ENCODE measurements at regions not wholly inside any gene's neighbourhood (a gene's known extent, or its start where the extent isn't known, plus 50 kb on each side); places are given as distances from the start of the nearest gene placed in this dataset.

- Histone ChIP-seq H3K27me3 (no peaks in the 10 kb centered on the region), H3K4me1 (no peaks in the 10 kb centered on the region), H3K9me3 (no peaks in the 10 kb centered on the region), H3K27ac (no peak overlapping the region), H3K36me3 (replicated peaks in 1 of 2; ENCODE audit: insufficient read depth in 1 of 2, low read depth in 2 of 2) (no peaks in the 10 kb centered on the region), H3K4me3 (no peak overlapping the region)
- intact Hi-C loops (cut with DNase I) = no loop called here
- TF ChIP-seq CTCF (IDR thresholded peaks at IDR 0.05) = no peak
- TF ChIP-seq POLR2A (IDR thresholded peaks at IDR 0.05) = no peak
- 68% methylated on average over 9 of the region's 9 CpGs for WGBS, 2 donors
- ATAC-seq (no peak), DNase-seq (no peak)
These were observed 109.2 kb downstream of the RRM1 start for GRCh38 chr11:4203603-4204360.

GRCh38 chr11:4202749-4203148 lies 108.2 kb downstream of the RRM1 start:
- TF ChIP-seq POLR2A (IDR thresholded peaks at IDR 0.05) = no peak
- TF ChIP-seq CTCF (IDR thresholded peaks at IDR 0.05) = no peak
- no peak overlapping the region for H3K27ac ChIP-seq
- no peaks in the 10 kb centered on the region for H3K9me3 ChIP-seq
- DNase-seq (no peak), ATAC-seq (no peak)
- H3K36me3 ChIP-seq (replicated peaks in 1 of 2; ENCODE audit: insufficient read depth in 1 of 2, low read depth in 2 of 2) = no peaks in the 10 kb centered on the region
- H3K4me1 ChIP-seq = no peaks in the 10 kb centered on the region
- H3K27me3 ChIP-seq = no peaks in the 10 kb centered on the region
- intact Hi-C loops (cut with DNase I) = no loop called here
- no peak overlapping the region for H3K4me3 ChIP-seq

GRCh38 chr11:4197112-4197511 lies 102.5 kb downstream of the RRM1 start:
- TF ChIP-seq POLR2A (IDR thresholded peaks at IDR 0.05) (no peak), CTCF (IDR thresholded peaks at IDR 0.05) (no peak)
- no peak for ATAC-seq
- H3K4me3 ChIP-seq = no peak overlapping the region
- H3K9me3 ChIP-seq = no peaks in the 10 kb centered on the region
- H3K27me3 ChIP-seq = no peaks in the 10 kb centered on the region
- WGBS, 2 donors = 88 to 89% methylated on average over 2 of the region's 2 CpGs
- intact Hi-C loops (cut with DNase I) = no loop called here
- H3K27ac ChIP-seq = no peak overlapping the region
- DNase-seq = no peak
- no peaks in the 10 kb centered on the region for H3K4me1 ChIP-seq
- no peaks in the 10 kb centered on the region for H3K36me3 ChIP-seq (replicated peaks in 1 of 2; ENCODE audit: insufficient read depth in 1 of 2, low read depth in 2 of 2)

GRCh38 chr11:4195909-4196308 lies 101.3 kb downstream of the RRM1 start:
- TF ChIP-seq POLR2A (IDR thresholded peaks at IDR 0.05) = no peak
- TF ChIP-seq CTCF (IDR thresholded peaks at IDR 0.05) = no peak
- no peaks in the 10 kb centered on the region for H3K36me3 ChIP-seq (replicated peaks in 1 of 2; ENCODE audit: insufficient read depth in 1 of 2, low read depth in 2 of 2)
- no peaks in the 10 kb centered on the region for H3K27me3 ChIP-seq
- ATAC-seq (no peak), DNase-seq (no peak)
- intact Hi-C loops (cut with DNase I) = no loop called here
- no peaks in the 10 kb centered on the region for H3K9me3 ChIP-seq
- H3K27ac ChIP-seq = no peak overlapping the region
- no peak overlapping the region for H3K4me3 ChIP-seq
- no peaks in the 10 kb centered on the region for H3K4me1 ChIP-seq
- 33 to 40% methylated on average over 2 of the region's 2 CpGs for whole genome bisulfite sequencing, 2 donors

- Histone ChIP-seq H3K4me1 (no peaks in the 10 kb centered on the region), H3K27ac (no peak overlapping the region), H3K4me3 (no peak overlapping the region), H3K9me3 (no peaks in the 10 kb centered on the region), H3K36me3 (replicated peaks in 1 of 2; ENCODE audit: insufficient read depth in 1 of 2, low read depth in 2 of 2) (no peaks in the 10 kb centered on the region), H3K27me3 (no peaks in the 10 kb centered on the region)
- intact Hi-C loops (cut with DNase I) = loop anchor here (5.0 kb wide), 1 partner anchor 292 kb away; no protein-coding TSS in a partner anchor
- no peak for DNase-seq
- no peak for TF ChIP-seq CTCF (IDR thresholded peaks at IDR 0.05)
- TF ChIP-seq POLR2A (IDR thresholded peaks at IDR 0.05) = no peak
- no peak for ATAC-seq
- WGBS, 2 donors = 77 to 92% methylated on average over 1 of the region's 1 CpG
These were observed 100.3 kb downstream of the RRM1 start for GRCh38 chr11:4194889-4195288.

All from body of pancreas (tissue), 4 donors.